IPS-18a (cell line): ENCODE measurements at regions not wholly inside any gene's neighbourhood (a gene's known extent, or its start where the extent isn't known, plus 50 kb on each side); places are given as distances from the start of the nearest gene placed in this dataset.

ENCODE experiments used
- H3K27ac ChIP-seq: one replicate; pipeline ENCODE4 v1.5.1; 2013; ENCODE audit warnings: low read length
- H3K27me3 ChIP-seq: one replicate; pipeline ENCODE4 v1.6.1; 2013; ENCODE audit warnings: mild to moderate bottlenecking, low read length; ENCODE audit not compliant: control insufficient read depth, insufficient read depth
- H3K36me3 ChIP-seq: one replicate; pipeline ENCODE4 v1.6.1; 2013; ENCODE audit warnings: low read depth, low read length; ENCODE audit not compliant: control insufficient read depth
- H3K4me1 ChIP-seq: one replicate; pipeline ENCODE4 v1.6.1; 2013; ENCODE audit warnings: low read depth, low read length; ENCODE audit not compliant: control insufficient read depth
- H3K4me3 ChIP-seq: one replicate; pipeline ENCODE4 v1.5.1; 2013; ENCODE audit warnings: low read length
- H3K9ac ChIP-seq: one replicate; pipeline ENCODE4 v1.6.1; 2013; ENCODE audit warnings: mild to moderate bottlenecking, low read length, moderate library complexity
- H3K9me3 ChIP-seq: one replicate; pipeline ENCODE4 v1.6.1; 2013; ENCODE audit warnings: low read depth, low read length; ENCODE audit not compliant: control insufficient read depth

DNA sequence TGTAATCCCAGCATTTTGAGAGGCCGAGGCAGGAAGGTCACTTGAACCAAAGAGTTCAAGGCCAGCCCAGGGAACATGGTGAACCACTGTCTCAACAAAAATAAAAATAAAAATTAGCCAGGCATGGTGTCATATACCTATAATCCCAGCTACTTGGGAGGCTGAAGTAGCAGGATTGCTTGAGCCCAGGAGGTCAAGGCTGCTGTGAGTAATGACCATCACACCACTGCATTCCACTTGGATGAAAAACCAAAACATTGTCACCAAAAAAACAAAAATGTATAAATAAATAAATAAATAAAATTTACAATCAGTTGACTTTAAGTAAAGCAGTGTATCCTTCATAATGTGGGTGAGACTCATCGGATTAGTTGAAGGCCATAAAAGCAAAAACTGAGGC, 541.4 kb downstream of the CSNK1G3 start:
- H3K9me3 ChIP-seq = no peaks in the 10 kb centered on the region
- H3K36me3 ChIP-seq = no peaks in the 10 kb centered on the region
- no peak overlapping the region for H3K27ac ChIP-seq
- H3K4me1 ChIP-seq = no peaks in the 10 kb centered on the region
- no peak overlapping the region for H3K4me3 ChIP-seq
- H3K27me3 ChIP-seq = no peaks in the 10 kb centered on the region
- H3K9ac ChIP-seq = no peak overlapping the region

- H3K27ac ChIP-seq = no peak overlapping the region
- no peak overlapping the region for H3K9ac ChIP-seq
- no peaks in the 10 kb centered on the region for H3K9me3 ChIP-seq
- H3K27me3 ChIP-seq = no peaks in the 10 kb centered on the region
- no peaks in the 10 kb centered on the region for H3K4me1 ChIP-seq
- no peak overlapping the region for H3K4me3 ChIP-seq
- no peaks in the 10 kb centered on the region for H3K36me3 ChIP-seq
These were observed 540.2 kb downstream of the CSNK1G3 start for GRCh38 chr5:124052201-124052600.

DNA sequence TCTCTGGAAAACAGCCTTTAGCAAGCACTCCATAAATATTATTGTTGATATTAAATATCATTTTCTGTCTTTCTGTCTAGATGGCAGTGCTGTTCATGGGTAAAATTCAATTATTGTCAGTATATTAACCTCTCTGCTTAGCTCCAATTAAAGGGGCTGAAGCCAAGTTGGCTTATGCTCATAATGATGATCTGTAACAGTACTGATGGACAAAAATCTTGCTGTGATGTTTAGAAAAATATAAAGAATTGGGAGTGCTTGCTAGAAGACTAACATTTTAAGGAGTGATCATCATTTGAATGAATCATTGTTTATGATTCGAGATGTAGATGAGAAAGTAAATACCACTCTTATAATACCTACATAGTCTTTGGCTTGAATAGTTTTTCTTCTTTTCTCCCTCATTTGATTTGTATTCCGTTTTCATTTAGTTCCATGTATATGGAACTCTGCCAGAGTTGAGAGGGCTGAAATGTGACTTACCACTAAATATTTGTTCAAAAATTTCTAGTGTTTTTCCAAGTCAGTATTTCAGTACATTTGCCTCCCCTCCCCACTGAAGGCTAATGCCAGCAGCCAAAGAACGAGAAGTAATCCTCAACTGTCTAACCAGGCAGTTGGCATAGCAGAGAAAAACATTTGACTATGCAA, 538.3 kb downstream of the CSNK1G3 start:
- Histone ChIP-seq H3K9me3 (no peaks in the 10 kb centered on the region), H3K27ac (no peak overlapping the region), H3K27me3 (no peaks in the 10 kb centered on the region)

GRCh38 chr5:124045412-124045811, 533.4 kb downstream of the CSNK1G3 start:
- Histone ChIP-seq H3K27me3 (no peaks in the 10 kb centered on the region), H3K9ac (no peak overlapping the region), H3K27ac (no peak overlapping the region), H3K9me3 (peaks cover 7% of the 10 kb centered on the region), H3K4me1 (no peaks in the 10 kb centered on the region), H3K36me3 (no peaks in the 10 kb centered on the region), H3K4me3 (no peak overlapping the region)

More for the DNA sequence above, 538.3 kb downstream of the CSNK1G3 start:
- H3K9ac ChIP-seq = no peak overlapping the region
- no peak overlapping the region for H3K4me3 ChIP-seq
- no peaks in the 10 kb centered on the region for H3K4me1 ChIP-seq
- no peaks in the 10 kb centered on the region for H3K36me3 ChIP-seq

GRCh38 chr5:124044613-124045012, 532.6 kb downstream of the CSNK1G3 start:
- H3K4me1 ChIP-seq = no peaks in the 10 kb centered on the region
- H3K9ac ChIP-seq = no peak overlapping the region
- H3K4me3 ChIP-seq = no peak overlapping the region
- H3K27ac ChIP-seq = no peak overlapping the region
- no peaks in the 10 kb centered on the region for H3K27me3 ChIP-seq
- peaks cover 7% of the 10 kb centered on the region for H3K9me3 ChIP-seq
- H3K36me3 ChIP-seq = no peaks in the 10 kb centered on the region

DNA sequence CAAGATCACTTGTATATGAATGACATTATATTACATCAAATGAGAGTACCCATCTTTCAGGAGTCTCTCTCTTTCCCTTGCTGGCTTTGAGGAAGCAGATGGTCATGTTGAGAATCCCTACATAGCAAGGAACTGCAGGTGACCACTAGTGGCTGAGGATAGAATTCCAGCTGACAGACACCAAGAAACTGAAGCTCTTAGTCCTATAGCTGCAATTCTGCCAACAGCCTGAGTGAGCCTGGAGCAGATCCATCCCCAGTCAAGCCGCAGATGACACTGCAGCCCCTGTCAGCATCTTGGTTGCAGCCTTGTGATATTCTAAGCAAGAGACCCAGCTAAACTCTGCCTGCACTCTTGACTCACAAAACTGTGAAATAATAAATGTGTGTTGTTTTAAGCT, 531.5 kb downstream of the CSNK1G3 start:
- Histone ChIP-seq H3K9ac (no peak overlapping the region), H3K9me3 (peaks cover 7% of the 10 kb centered on the region), H3K27me3 (no peaks in the 10 kb centered on the region), H3K4me1 (no peaks in the 10 kb centered on the region), H3K36me3 (no peaks in the 10 kb centered on the region), H3K4me3 (no peak overlapping the region), H3K27ac (no peak overlapping the region)

DNA sequence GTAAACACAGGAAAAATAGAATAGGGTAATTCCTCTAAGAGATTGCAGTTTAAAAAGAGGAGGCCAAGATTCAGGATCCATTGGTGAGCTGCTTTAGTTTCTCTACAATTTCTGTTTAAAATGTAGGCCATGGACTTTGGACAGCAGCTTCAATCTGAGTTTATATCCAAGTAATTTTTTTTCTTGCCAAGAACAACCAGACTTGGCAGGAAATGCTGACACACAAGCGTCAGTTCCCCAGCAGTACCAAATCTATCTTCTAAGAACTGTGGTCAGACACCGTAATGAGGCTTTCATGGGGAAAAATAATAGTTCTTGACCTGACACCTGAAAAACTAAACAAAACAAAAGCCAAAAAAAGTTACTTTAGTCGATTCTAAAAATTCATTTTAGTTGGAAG, 528.8 kb downstream of the CSNK1G3 start:
- H3K27ac ChIP-seq = no peak overlapping the region
- no peak overlapping the region for H3K9ac ChIP-seq
- no peaks in the 10 kb centered on the region for H3K27me3 ChIP-seq
- H3K36me3 ChIP-seq = no peaks in the 10 kb centered on the region
- no peak overlapping the region for H3K4me3 ChIP-seq
- H3K9me3 ChIP-seq = peaks cover 7% of the 10 kb centered on the region
- no peaks in the 10 kb centered on the region for H3K4me1 ChIP-seq

- H3K27me3 ChIP-seq = no peaks in the 10 kb centered on the region
- H3K4me3 ChIP-seq = no peak overlapping the region
- peaks cover 7% of the 10 kb centered on the region for H3K9me3 ChIP-seq
- no peak overlapping the region for H3K9ac ChIP-seq
- no peak overlapping the region for H3K27ac ChIP-seq
- no peaks in the 10 kb centered on the region for H3K36me3 ChIP-seq
- no peaks in the 10 kb centered on the region for H3K4me1 ChIP-seq
These were observed 527.4 kb downstream of the CSNK1G3 start for GRCh38 chr5:124039410-124039809.

GRCh38 chr5:124036786-124037185, 524.8 kb downstream of the CSNK1G3 start:
- H3K4me1 ChIP-seq = no peaks in the 10 kb centered on the region
- H3K36me3 ChIP-seq = no peaks in the 10 kb centered on the region
- no peaks in the 10 kb centered on the region for H3K27me3 ChIP-seq
- no peak overlapping the region for H3K9ac ChIP-seq
- H3K4me3 ChIP-seq = no peak overlapping the region
- no peak overlapping the region for H3K27ac ChIP-seq
- no peaks in the 10 kb centered on the region for H3K9me3 ChIP-seq

GRCh38 chr5:124034963-124035362, 523.0 kb downstream of the CSNK1G3 start:
- Histone ChIP-seq H3K4me3 (no peak overlapping the region), H3K27me3 (no peaks in the 10 kb centered on the region), H3K4me1 (peaks cover 2% of the 10 kb centered on the region), H3K9me3 (no peaks in the 10 kb centered on the region), H3K9ac (no peak overlapping the region), H3K36me3 (no peaks in the 10 kb centered on the region), H3K27ac (no peak overlapping the region)

DNA sequence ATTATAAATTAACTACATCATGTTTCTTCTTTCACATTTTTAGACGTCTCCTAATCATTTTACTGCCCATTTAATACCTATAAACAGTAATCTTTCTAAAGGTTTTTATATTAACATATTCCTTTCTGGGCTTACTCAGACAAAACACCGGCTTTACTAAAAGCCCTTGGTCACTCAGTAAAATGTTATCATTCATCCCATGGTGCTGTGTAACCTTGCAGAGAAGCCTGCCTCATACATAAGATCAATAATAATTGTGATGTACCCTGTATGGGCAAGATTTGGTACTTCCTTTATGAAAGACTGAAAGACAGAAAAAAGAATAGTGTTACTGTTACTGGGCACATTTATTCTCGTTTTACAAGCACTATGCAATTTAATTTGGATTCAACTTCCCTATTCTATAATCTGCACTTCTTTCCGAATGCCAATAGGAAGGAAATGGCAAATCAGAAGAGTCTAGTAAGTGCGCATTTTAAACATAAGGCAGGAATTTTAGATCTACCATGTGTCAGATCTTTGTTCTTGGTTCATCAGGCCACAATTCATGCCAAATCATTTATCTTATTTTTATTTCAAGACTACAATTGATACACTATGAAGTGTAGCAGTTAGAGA, 522.2 kb downstream of the CSNK1G3 start:
- H3K27ac ChIP-seq = no peak overlapping the region
- H3K27me3 ChIP-seq = no peaks in the 10 kb centered on the region
- peaks cover 3% of the 10 kb centered on the region for H3K4me1 ChIP-seq
- no peak overlapping the region for H3K4me3 ChIP-seq
- no peaks in the 10 kb centered on the region for H3K9me3 ChIP-seq
- H3K36me3 ChIP-seq = no peaks in the 10 kb centered on the region
- H3K9ac ChIP-seq = no peak overlapping the region

- H3K27me3 ChIP-seq = no peaks in the 10 kb centered on the region
- H3K36me3 ChIP-seq = no peaks in the 10 kb centered on the region
- H3K9me3 ChIP-seq = no peaks in the 10 kb centered on the region
- no peak overlapping the region for H3K9ac ChIP-seq
- H3K4me1 ChIP-seq = peaks cover 12% of the 10 kb centered on the region
- H3K4me3 ChIP-seq = no peak overlapping the region
- H3K27ac ChIP-seq = no peak overlapping the region
These were observed 518.1 kb downstream of the CSNK1G3 start for GRCh38 chr5:124030043-124030491.
